ENCODE measurements at regions not wholly inside any gene's neighbourhood (a gene's known extent, or its start where the extent isn't known, plus 50 kb on each side); places are given as distances from the start of the nearest gene placed in this dataset.

GRCh38 chr20:33923740-33924139 is 70.0 kb upstream of the RALY start:
- WGBS, 5 donors: 93 to 95% (median 93%) methylated on average over 4 of the region's 4 CpGs

GRCh38 chr20:33925867-33926266 is 67.8 kb upstream of the RALY start:
- intact Hi-C loops (cut with DNase I; ENCODE audit: low total_unique reads): no loop called here
- no peak overlapping the region for H3K27ac ChIP-seq
- WGBS, 5 donors: 74 to 91% (median 85%) methylated on average over 2 of the region's 2 CpGs
- no peak for DNase-seq
- H3K4me1 ChIP-seq: no peaks in the 10 kb centered on the region
- H3K27me3 ChIP-seq: no peaks in the 10 kb centered on the region
- TF ChIP-seq CTCF (IDR thresholded peaks at IDR 0.05): no peak
- TF ChIP-seq POLR2AphosphoS5 (IDR thresholded peaks at IDR 0.05): no peak
- TF ChIP-seq POLR2A (IDR thresholded peaks at IDR 0.05): no peak
- H3K4me3 ChIP-seq: no peak overlapping the region
- no peaks in the 10 kb centered on the region for H3K36me3 ChIP-seq
- no peaks in the 10 kb centered on the region for H3K9me3 ChIP-seq

More at GRCh38 chr20:33923740-33924139, 70.0 kb upstream of the RALY start:
- no peak for DNase-seq
- no peaks in the 10 kb centered on the region for H3K27me3 ChIP-seq
- intact Hi-C loops (cut with DNase I; ENCODE audit: low total_unique reads): no loop called here
- no peak overlapping the region for H3K4me3 ChIP-seq
- H3K36me3 ChIP-seq: no peaks in the 10 kb centered on the region
- no peaks in the 10 kb centered on the region for H3K9me3 ChIP-seq
- TF ChIP-seq CTCF (IDR thresholded peaks at IDR 0.05) (no peak), EP300 (IDR thresholded peaks at IDR 0.05) (no peak), POLR2AphosphoS5 (IDR thresholded peaks at IDR 0.05) (no peak), POLR2A (IDR thresholded peaks at IDR 0.05) (no peak)
- no peaks in the 10 kb centered on the region for H3K4me1 ChIP-seq
- no peak overlapping the region for H3K27ac ChIP-seq

- no peak for DNase-seq
- H3K27ac ChIP-seq: no peak overlapping the region
These were observed 67.3 kb upstream of the RALY start for GRCh38 chr20:33926425-33926824.

GRCh38 chr20:33927724-33928123 is 66.0 kb upstream of the RALY start:
- no peaks in the 10 kb centered on the region for H3K27me3 ChIP-seq

More at GRCh38 chr20:33926425-33926824, 67.3 kb upstream of the RALY start:
- no peak overlapping the region for H3K4me3 ChIP-seq
- no peaks in the 10 kb centered on the region for H3K4me1 ChIP-seq
- WGBS, 5 donors: 82 to 89% (median 85%) methylated on average over 7 of the region's 7 CpGs
- TF ChIP-seq POLR2A (IDR thresholded peaks at IDR 0.05) (no peak), CTCF (IDR thresholded peaks at IDR 0.05) (no peak), POLR2AphosphoS5 (IDR thresholded peaks at IDR 0.05) (no peak), EP300 (IDR thresholded peaks at IDR 0.05) (no peak)
- intact Hi-C loops (cut with DNase I; ENCODE audit: low total_unique reads): no loop called here
- no peaks in the 10 kb centered on the region for H3K9me3 ChIP-seq
- no peaks in the 10 kb centered on the region for H3K27me3 ChIP-seq
- no peaks in the 10 kb centered on the region for H3K36me3 ChIP-seq

More at GRCh38 chr20:33927724-33928123, 66.0 kb upstream of the RALY start:
- Histone ChIP-seq H3K9me3 (no peaks in the 10 kb centered on the region), H3K4me1 (no peaks in the 10 kb centered on the region), H3K36me3 (no peaks in the 10 kb centered on the region), H3K4me3 (no peak overlapping the region), H3K27ac (no peak overlapping the region)
- WGBS, 5 donors: 72 to 81% (median 77%) methylated on average over 4 to 5 of the region's 5 CpGs
- TF ChIP-seq EP300 (IDR thresholded peaks at IDR 0.05) (no peak), POLR2AphosphoS5 (IDR thresholded peaks at IDR 0.05) (no peak), CTCF (IDR thresholded peaks at IDR 0.05) (no peak), POLR2A (IDR thresholded peaks at IDR 0.05) (no peak)
- intact Hi-C loops (cut with DNase I; ENCODE audit: low total_unique reads): no loop called here
- peak in 1 of 2 donors; percentile 16 for DNase-seq
